ENCODE measurements at regions not wholly inside any gene's neighbourhood (a gene's known extent, or its start where the extent isn't known, plus 50 kb on each side); places are given as distances from the start of the nearest gene placed in this dataset.
"Not testable (repeated sequence)": the region's sequence is repeated elsewhere in the genome, so short reads cannot be mapped to it uniquely, and the experiment has no call there.

DNA sequence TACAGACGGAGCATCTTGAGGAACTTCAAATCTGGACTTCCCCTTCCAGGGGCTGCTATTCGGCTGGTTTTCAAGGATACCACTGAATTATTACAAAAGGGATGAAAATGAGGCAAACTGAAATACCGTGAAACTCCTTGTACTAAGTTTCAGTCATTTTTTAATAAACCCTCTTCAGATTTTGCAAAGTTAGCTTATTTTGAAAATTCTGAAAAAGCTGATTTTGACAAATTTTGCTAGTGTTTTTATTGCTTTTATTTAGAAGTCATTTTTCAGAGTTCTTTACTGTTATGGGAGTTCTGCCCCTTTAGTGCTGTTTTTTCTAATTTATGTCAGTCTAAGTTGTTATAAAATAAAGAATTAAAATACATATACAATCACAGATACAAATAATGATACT, 390.4 kb upstream of the VRK2 start:
- no peak for DNase-seq

DNA sequence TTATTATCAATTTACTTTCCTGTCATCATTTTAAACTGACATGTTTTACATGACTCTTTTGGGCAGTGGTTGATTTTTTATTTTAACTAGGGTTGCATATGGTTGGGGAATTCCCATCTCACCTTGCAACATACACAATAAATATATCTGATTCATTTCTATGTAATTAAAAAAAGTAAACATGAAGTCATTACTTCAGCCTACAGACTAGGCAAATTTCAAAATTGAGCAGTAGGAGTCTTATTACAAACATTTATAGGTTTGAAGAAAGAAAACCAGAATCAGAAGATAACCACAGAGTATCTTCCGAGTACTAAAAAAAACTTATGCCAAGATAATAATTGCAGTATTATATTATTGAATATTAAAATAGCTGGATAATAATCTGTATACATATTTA, 377.0 kb upstream of the VRK2 start:
- DNase-seq, result no peak

DNA sequence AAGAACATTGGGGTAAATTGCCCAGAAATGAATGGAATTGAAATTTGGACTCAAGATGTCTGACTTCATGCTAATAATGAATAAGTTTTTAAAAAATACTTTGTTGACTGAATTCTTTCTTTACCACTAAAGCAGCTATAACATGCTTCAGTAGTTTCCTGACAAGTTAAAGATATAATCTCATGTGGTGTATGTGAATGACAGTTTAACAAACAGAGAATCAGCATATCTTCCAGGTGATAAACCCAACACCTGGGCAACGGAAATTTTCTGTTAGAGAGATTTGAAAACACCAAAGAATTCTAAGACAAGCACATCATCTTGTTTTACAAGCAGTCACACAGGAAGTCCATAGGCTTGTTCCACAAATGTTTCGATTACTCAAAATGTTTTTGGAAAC, 372.6 kb upstream of the VRK2 start:
- DNase-seq, result no peak

DNA sequence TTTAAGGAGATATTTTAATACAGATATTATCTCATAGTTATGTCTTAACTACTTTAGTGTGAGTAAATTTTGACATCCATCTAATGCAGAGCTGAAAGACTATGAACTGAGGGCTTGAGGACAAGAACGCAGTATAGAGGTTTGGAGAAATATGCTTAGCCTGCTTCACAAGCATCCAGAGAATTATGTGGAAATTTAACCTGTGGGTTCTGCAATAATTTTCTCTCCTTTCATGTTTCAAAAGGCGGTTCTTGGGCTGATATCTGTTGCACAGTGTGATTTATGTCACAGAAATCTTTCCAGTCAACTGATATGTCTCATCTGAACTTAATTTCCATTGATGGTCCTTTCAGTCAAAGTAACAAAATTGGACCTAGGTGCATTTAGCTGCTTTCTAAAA, 371.9 kb upstream of the VRK2 start:
- DNase-seq, result no peak

GRCh38 chr2:57677296-57677695, 369.3 kb upstream of the VRK2 start:
- DNase-seq, result no peak

DNA sequence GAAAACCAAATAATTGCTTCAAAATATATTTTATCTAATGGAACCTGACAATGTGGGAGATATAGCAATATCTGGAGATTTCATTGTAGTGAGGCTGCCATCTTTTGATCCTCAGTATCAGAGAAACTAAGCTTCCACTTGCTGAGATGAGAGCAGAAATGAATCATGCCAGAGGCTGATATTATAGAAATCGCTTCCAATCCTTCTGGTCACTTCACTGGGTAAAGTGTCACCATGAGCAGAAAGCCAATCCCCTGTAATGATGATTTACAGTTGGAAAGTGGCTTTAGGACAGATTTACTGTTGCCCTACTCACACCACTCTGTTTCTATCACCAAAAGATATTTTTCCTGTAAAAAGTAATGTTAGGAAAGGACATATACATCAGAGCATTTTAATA, 365.0 kb upstream of the VRK2 start:
- DNase-seq, result no peak

- DNase-seq, result no peak
Observed at GRCh38 chr2:57685032-57685431, 361.6 kb upstream of the VRK2 start.

DNA sequence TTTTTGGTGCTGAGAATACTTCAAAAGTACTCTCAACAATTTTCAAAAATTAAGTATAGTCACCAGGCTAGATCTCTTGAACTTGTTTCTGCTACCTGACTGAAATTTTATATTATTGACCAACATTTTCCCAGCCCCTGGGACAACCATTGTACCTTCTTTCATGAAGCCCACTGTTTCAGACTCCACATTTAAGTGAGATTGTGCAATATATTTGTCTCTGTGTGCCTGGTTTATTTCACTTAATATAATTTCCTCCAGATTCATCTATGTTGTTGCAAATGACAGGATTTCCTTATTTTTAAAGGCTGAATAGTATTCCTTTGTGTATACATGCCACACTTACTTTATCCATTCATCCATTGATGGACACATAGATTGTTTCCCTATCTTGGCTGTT, 354.2 kb upstream of the VRK2 start:
- DNase-seq, result no peak

GRCh38 chr2:57693177-57693576, 353.4 kb upstream of the VRK2 start:
- no peak for DNase-seq

GRCh38 chr2:57693965-57694364, 352.6 kb upstream of the VRK2 start:
- DNase-seq, result no peak

- DNase-seq, result no peak
Observed at GRCh38 chr2:57696016-57696415, 350.6 kb upstream of the VRK2 start.

DNA sequence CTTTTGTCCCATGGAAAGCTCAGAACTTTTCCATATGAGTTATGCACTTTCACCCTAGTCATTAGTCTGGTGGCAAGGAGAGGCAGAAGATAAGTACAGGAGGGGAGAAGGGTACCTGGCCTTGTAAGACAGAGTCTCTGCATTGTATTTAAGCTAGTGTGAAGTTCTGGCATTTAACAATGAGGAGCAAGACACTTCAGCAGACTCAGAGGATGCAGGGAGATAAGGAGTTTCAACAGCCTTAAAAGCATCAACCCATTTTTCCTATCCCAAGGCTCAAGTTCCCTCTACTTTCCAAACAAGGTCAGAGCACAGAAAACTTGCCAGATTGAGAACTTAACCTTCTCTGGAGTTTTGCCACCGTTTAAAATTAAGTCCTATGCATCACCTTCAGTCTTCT, 348.2 kb upstream of the VRK2 start:
- no peak for DNase-seq

GRCh38 chr2:57698935-57699449, 347.6 kb upstream of the VRK2 start:
- DNase-seq, result no peak

GRCh38 chr2:57701391-57701791, 345.2 kb upstream of the VRK2 start:
- no peak for DNase-seq

GRCh38 chr2:57703407-57703806, 343.2 kb upstream of the VRK2 start:
- no peak for DNase-seq

- not testable (repeated sequence) for DNase-seq
Observed at GRCh38 chr2:57707794-57708193, 338.8 kb upstream of the VRK2 start.

- no peak for DNase-seq
Observed at GRCh38 chr2:57711991-57712390, 334.6 kb upstream of the VRK2 start.

DNA sequence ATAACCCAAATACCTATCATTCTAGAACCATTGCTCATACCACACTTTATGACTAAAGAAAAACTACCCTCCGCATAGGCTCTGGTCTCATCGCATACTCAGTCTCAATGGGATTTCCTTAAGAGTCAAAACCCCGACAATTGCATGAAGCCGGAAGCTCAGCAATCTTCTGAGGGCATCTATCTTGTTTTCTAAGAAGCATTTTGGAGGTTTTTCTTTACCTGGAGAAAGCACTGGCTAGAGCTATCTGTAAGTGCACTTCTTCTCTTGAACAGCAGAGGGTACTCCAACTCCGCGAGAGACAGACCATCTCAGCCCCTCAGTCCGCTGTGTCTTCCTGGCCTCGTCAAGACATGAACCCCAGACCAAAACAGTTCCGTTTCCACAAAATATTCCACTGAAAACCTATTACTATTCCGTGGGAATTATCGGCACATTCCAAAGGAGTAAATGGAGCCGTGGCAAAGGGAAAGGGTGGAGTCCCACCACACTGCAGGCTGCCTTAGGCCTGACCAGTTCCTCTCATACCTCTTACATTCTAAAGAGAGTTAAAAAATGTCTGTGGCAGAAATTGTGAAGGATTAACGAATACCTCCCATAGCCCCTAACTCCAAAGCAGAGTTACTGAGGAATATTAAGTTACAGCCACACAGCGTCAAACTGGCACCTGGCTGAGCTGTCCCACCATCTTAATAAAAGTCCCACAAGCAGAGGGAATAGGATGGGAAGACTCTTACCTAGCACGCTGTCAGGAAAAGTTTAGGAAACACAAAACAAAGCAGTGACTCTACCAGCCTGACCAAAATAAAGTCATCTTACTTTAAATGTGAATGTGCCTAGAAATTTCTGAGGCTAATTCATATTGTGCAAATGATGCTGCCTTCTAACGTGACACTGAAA, 325.6 kb upstream of the VRK2 start:
- DNase-seq, result no peak

- no peak for DNase-seq
Observed at GRCh38 chr2:57725337-57725947, 321.2 kb upstream of the VRK2 start.

GRCh38 chr2:57726294-57726693, 320.3 kb upstream of the VRK2 start:
- no peak for DNase-seq

DNA sequence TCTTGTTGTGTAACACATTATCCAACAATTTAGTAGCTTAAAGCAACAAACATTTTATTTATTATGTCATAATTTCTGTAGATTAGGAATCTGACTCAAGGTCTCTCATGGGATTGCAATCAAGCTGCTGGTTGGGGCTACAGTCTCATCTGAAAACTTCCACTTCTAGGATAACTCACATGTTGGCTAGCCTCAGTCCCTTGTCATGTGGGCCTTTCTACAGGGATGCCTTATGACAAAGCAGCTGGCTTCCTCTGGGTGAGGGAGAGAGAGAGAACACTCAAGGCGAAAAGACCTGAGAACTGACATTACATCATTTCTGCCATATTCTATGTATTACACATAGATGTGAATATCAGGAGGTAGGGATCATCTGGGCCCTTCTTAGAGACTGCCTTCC, 317.9 kb upstream of the VRK2 start:
- DNase-seq, result no peak

- no peak for DNase-seq
Observed at GRCh38 chr2:57733956-57734355, 312.6 kb upstream of the VRK2 start.

DNA sequence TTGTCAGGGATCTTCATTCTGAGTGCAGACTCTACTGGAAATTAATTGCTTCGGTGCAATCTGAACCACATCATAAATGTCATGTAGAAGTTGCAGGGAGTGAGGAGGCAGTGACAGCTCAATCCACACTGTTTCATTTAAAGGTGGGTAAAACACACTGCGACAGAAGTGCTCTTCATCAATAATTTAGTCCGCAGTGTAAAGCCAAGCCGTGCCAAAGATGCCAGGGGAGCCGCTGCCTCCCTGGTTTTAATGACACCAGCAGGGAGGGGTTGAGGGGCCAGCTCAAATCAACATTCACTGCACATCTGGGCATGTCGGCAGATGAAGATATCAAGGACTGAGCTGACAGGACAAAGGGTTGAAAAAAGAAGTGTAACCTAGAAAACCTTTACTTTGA, 305.7 kb upstream of the VRK2 start:
- DNase-seq, result no peak

GRCh38 chr2:57753636-57754035, 293.0 kb upstream of the VRK2 start:
- no peak for DNase-seq

- DNase-seq, result no peak
Observed at GRCh38 chr2:57758686-57759085, 287.9 kb upstream of the VRK2 start.

All from 8988T (cell line).